NCI-H524 (cell line): ENCODE measurements at regions not wholly inside any gene's neighbourhood (a gene's known extent, or its start where the extent isn't known, plus 50 kb on each side); places are given as distances from the start of the nearest gene placed in this dataset.
"Not testable (repeated sequence)": the region's sequence is repeated elsewhere in the genome, so short reads cannot be mapped to it uniquely, and the experiment has no call there.

Source experiments
- DNase-seq, 2 experiments: peaks; one replicate each; lab custom pipeline; 2025; lab: John Stamatoyannopoulos, UW

DNA sequence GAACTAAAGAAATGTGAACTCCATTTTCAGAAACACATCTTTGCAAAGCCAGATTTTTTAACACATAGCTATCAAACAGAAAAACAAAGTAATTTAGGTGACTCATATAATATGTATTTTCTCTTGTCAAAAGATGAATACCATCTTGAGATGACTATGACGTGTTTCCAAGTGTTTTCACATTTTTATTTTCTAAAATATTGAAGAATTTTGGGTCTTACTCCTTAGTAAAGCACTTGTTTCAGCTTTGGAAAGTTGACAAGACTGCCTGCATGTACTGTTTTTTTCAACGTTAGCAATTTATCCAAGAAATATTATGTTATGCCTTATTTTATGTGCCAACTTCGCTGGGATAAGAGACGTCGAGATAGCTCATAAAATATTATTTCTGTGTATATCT is 733.9 kb upstream of the EPHA5 start:
- no peak for DNase-seq

DNA sequence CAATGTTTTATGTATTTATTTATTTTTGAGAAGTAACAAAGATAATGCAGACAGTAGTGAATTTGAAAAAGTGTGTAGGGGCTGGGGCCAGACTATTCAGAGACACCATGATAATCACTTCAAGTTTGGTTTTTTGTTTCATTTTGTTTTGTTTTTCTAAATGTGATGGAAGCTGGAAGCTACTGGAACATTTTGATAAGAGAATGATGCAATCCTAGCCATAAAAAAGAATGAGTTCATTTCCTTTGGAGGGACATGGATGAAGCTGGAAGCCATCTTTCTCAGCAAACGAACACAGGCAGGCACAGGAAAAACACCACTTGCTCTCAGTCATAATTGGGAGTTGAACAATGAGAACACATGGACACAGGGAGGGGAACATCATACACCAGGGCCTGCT is 706.6 kb upstream of the EPHA5 start:
- no peak for DNase-seq

DNA sequence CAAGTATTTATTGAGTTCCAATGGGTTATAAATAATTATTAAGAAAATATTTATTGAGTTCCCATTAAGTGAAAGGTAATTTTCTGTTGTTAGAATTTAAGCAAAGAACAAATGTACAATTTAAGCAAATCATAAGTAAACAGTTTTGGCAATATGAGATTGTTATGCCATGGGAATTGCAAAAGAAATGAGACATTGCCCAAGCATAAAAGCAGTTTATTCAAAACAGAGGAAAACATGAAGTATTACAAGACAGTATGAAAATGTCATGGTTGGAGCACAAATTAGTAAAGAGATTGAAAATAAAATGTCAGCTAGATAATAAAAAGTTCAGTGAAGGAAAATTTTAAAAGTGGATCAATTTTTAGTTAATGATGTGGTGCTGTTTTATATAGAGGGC is 706.1 kb upstream of the EPHA5 start:
- DNase-seq: no peak

DNA sequence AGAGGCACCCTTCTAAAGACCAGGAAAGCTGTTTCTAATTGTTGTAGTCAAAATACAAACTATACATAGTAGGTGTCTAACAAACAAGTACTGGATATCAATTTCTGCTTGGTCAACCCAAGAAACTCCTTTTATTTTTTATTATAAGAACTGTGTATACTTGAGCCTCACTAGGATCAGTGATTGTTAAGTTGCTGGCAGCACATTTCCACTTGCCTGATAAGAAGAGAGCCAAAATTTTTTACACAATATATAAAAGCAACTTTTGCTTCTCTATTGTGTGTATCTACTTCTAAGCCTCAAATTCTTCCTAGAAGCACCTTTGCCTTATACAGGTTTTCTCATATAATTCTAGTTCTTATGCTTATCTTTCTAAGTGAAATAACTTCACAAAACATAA is 703.0 kb upstream of the EPHA5 start:
- no peak for DNase-seq

DNA sequence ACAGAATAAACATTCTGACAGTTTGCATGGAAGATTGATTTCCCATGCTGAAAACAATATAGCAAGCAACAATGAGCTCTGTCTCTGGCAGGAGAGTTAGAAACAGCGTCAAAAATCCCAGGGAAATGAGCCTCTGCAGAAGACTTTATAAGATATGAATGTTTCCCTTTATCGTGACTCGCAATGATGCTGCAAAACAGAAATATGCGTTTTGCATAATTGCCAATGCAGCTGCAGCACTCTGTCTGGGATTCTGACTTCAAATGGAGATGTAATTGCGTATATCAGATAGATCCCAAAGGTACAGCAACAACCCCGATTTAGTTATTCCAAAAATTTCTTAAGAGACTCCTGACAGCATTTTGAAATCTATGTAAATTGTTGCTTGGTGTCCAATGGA is 702.4 kb upstream of the EPHA5 start:
- DNase-seq: no peak

DNA sequence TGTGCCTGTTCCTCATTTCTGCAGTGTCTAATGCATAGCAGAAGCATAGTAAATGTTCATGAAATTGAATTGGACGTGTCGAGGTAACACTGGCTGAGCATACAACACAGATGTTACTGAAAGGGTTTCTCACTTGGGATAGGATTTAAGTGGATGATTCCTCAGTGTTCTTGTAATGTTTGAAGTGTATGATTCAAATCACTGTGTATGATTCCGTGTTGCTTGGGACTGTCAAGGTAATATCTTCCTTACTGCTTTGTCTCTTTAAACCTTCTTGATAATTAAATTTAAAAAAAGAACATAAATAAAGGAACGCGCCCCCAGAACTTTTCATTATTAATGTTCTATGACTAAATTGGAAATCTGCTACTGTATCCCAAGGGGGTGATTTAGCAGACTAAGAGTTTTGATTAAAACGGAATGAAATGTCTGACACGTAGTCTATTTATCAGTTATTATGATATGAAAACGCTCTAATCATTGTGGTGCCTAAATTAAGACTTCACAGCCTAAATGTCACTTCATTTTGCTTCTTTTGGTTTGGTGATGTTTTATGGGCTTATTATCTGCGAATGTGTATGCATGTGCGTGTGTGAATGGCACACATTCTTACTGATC is 696.9 kb upstream of the EPHA5 start:
- no peak for DNase-seq

DNA sequence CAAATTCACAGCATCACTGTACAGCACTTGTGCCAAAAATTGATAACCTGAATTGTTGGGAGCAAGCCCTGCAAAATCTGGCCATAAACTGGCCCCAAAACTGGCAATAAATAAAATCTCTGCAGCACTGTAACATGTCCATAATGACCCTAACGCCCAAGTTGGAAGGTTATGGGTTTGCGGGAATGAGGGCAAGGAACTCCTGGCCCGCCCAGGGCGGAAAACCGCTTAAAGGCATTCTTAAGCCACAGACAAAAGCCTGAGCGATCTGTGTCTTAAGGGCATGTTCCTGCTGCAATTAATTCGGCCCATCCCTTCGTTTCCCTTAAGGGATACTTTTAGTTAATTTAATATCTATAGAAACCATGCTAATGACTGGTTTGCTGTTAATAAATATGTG is 690.1 kb upstream of the EPHA5 start:
- not testable (repeated sequence) for DNase-seq

DNA sequence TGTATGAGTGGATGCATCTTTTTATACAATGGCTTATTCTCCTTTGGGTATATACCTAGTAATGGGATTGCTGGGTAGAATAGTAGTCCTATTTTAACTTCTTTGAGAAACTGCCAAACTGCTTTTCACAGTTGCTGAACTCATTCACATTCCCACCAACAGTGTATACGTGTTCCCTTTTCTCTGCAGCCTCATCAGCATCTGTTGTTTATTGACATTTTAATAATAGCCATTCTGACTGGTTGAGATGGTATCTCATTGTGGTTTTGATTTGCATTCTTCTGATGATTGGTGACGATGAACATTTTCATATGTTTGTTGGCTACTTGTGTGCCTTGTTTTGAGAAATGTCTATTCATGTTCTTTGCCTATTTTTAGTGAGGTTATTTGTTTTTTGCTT is 687.0 kb upstream of the EPHA5 start:
- no peak for DNase-seq

DNA sequence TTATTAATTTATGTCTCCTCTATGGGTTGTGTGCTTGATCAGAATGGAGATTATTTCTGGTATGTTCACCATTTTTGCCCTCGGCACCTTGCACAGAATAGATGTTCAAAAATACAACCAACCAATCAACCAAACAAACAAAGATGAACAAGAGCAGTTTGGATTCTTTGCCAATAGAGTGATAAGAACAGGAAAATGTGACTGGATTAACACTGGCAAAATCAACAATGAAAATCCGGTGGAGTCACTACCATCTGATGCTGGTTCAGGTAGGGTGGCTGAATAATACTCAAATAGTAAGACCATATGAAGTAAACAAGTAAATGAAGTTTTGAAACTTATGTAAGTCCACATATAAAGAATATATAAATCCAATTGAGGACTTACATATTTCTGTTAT is 685.0 kb upstream of the EPHA5 start:
- no peak for DNase-seq

DNA sequence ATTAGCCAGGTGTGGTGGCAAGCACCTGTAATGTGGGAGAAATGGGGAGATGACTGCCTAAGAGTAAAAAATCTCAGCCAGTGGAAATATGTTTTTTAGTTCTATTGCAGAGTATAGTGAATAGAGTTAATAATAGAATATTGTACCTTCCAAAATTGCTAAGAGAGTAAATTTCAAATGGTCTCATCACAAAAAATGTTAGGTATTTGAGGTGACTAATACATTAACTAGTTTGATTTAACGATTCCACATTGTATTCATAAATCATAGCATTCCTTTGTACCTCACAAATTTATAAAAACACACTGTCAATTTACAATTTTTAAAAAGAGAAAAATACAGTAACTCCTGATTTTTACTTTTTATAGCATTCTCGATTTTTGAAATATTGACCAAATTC is 681.5 kb upstream of the EPHA5 start:
- no peak for DNase-seq

DNA sequence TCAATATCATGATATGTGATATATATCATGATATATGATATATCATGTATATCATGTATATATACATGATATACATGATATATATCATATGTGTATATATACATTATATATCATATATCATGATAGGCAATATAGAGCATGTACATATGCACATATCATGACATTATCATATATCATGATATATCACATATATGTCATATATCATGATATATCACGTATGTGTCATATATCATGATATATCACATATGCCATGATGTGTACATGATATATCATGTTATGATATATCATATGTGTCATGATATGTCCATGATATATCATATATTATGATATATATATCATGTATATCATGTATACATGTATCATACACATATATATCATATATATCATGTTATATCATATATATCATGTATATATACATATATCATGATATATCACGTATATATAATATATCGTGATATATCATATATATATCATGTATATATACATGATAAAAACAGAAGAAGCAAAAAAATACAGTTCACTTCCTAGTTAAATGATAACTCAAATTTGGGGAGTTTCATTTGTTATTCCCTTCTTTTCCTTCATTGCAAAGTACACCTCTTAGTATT is 670.1 kb upstream of the EPHA5 start:
- DNase-seq: no peak

DNA sequence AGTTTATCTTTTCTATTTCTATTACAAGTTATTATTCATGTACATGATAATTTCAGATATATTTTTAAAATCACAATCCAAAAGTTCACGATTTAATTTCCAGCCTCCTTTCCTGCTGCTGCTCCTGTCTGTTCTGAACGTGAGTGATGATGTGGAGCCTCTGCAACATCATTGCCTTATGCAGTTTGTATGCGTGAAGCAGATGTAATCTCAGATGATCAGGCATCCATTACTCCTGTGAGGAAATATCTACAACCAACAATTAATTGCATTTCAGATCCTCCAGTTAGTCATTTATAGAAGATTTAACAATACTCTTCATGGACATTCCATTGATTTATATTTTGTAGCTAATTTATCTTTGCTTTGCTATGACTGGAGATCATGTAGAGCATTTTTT is 668.7 kb upstream of the EPHA5 start:
- no peak for DNase-seq

DNA sequence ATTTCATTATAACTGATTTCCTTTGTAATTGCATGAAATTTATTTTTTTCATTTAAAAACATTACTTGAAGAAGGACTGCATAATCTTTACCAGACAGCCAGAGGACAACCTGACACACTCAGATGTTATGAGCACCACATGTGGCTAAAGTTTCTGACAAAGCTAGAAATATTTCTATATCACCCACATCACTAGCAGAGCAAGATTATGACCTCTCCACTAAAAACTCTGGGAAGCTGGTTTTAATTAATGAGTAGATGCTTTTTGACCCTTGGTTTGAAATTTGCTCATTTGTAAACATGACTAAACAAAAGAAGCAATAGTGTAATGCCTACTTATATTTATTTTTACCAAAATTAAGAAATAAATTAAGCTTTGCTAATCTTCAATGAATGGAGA is 661.5 kb upstream of the EPHA5 start:
- DNase-seq: no peak

DNA sequence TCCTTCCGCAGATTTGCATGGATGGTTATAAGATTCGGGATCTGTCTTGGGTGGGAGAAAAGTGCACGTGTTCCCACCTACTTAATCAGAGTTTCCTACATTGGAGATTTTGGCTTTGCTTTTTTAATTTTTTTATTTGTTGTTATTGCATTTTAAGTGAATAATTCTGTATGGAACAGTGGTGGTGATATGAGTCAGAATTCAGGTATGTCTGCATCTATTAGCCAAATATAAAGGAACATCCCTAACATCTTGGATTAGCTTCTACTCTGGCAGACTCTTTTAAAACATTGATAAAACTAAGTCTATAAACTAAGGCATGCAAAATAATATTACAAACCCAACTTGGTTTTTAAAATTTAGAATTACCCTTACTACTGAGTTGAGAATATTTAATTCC is 659.8 kb upstream of the EPHA5 start:
- DNase-seq: no peak

DNA sequence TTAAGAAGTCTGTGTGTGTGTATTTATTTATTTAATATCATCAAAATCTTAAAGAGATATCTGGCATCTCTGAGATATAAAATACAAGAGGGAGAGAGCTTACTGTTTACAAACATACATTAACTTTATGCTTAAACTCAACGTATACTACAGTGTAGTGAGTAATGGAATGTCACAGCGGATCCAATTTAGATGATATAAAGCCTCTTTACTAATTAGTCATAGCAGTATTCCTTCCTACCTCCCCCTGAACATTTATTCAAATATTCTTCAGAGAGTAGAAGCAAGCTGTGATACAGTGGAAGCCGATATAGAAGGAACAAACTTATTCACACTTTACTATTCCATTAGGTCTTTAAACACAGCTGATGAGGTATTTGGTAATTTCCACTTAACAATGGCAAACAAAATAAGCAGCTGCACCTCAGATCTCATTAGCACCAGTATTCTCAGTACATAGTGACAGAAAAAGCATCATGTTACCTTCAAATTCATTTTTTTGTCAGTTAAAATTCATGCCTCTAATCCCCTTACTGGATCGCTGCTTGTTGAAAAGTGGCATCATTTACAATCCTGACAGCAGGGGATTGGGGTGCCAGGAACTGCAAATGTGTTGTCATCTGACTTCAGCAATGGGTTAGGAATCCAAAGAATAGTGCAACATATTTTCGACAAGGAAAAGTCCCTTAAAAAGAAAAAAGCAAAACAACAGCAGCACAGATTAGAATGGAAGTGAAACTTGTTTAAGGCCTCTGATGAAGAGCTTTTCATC is 658.7 kb upstream of the EPHA5 start:
- peak; percentile 71 to 91 for DNase-seq

DNA sequence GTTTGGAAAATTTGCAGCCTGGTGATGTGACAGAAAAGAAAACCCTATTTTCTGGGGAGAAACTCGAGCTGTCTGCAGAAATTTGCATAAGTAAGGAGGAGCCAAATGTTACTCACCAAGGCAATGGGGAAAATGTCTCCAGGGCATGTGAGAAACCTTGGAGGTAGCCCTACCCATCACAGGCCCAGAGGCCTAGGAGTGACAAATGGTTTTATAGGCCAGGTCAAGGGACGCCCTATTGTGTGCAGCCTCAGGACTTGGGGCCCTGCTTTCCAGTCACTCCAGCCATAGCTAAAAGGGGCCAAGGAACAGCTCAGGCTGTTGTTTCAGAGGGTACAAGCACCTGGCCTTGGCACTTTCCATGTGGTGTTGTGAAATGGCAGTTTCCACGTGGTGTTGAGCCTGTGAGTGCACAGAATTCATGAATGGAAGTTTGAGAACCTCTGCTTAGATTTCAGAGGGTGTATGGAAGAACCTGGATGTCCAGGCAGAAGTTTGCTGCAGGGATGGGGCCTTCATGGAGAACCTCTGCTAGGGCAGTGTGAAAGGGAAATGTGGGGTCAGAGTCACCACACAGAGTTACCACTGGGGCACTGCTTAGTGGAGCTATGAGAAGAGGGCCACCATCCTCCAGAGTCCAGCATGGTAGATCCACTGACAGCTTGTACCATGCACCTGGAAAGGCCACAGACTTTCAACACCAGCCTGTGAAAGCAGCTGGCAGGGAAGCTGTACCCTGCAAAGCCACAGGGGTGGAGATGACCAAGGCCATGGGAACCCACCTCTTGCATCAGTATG is 637.6 kb upstream of the EPHA5 start:
- no peak for DNase-seq

DNA sequence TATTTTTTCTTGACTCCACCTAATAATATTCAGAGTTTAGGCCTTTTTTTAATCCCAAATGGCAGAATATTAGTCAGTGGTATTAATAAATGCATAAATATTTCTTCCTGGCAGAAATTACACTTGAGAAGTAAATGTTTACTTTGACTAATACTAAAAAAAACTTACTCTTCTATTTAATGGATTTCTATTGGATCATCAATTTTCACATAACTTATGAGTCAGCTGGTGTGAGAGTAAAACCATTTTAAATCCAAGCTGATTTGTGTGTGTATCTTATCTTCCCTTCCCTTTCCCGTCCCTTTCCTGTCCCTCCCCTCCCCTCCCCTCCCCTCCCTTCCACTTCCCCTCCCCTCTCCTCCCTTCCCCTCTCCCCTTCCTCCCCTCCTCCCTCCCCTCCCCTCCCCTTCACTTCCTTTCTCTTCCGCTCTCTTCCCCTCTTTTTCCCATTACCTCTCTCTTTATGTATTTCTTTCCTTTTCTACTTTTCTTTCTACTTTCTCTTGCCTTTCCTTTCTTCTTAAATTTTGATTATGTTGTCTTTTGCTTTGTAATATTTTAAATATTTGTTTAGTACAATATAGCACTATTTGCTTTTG is 630.1 kb upstream of the EPHA5 start:
- DNase-seq: no peak

DNA sequence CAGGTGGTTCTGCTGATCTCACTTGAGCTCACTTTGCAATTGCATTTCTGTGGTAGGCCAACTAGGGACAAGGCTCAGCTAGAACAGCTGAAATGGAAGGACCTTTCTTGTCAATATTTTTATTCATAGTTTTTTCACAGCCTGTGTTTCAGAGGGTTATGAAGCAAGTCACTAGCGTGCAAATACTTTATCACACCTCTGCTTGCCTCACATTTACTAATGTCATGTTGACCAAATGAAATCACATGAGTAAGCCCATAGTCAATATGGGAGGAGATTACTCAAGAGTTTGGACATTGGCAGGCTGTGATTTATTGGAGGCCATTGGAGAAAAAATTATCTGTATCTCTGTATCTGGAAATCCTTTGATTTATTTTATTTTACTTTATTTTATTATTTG is 628.3 kb upstream of the EPHA5 start:
- DNase-seq: no peak

DNA sequence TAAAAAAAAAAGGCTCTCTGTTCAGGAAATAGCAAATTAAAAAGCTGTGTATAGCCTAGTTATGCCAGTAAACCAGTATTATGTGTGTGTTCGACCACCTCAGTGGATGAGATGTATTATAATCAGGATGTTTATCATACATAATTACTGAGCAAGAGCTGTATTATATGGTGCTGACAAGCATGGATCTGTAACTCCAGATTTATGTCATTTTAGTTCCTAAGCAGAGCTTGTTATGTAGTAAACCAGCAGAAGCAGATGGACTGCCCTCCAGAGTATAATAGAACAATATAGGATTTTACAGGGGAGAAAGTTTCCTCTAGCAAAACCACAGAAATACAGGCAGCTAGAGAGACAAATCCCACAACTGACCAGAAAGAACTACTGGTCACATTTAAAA is 627.4 kb upstream of the EPHA5 start:
- DNase-seq: no peak

DNA sequence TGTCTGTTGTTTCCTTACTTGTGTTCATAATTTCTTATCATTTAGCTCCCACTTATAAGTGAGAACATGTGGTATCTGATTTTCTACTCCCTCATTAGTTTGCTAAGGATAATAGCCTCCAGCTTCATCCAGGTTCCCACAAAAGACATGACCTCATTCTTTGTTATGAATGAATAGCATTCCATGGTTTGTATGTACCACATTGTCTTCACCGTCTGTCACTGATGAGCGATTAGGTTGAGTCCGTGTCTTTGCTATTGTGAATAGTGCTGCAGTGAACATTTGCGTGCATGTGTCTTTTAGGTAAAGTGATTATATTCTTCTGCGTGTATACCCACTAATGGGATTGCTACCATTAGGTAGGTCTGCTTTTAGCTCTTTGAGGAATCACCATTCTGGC is 624.3 kb upstream of the EPHA5 start:
- DNase-seq: no peak

DNA sequence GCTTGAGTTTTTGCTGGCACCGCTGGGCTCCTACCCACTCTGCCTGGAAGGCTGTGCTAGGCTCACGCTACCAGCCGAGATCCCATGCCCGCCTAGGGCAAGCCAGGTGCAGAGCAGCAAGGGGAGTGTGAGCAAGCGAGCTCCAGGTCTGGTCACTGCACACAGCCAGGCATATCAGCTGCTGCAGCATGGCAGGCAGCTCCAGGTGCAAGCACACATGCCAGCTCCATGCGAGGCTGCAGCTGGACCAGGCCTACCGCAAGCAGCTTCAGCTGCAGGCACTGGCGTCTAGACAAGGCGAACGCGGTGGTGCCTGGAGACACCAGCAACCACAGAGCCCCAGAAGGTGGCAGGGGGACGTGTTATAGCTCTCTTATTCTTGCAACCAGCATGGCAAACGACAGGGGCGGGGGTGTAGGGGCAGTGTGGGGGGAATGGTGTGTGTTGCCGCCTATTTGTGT is 614.7 kb upstream of the EPHA5 start:
- no peak for DNase-seq

DNA sequence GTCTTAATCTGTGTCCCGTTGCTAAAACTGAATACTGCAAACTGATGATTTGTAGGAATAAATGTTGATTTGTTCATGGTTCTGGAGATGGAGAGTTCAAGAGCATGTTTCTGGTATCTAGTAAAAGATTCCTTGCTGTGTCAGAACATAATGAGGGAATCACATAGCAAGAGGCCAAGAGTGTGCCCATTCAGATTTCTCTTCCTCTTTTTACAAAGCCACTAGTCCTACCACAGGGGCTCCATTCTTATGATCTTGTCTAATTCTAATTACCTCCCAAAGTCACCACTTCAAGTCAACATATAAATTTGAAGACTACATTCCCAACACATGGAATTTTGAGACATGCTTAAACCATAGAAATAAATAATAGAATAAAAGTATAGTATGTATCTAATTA is 608.8 kb upstream of the EPHA5 start:
- no peak for DNase-seq
